ENCODE measurements at regions not wholly inside any gene's neighbourhood (a gene's known extent, or its start where the extent isn't known, plus 50 kb on each side); places are given as distances from the start of the nearest gene placed in this dataset.

GRCh38 chr20:60091305-60091704 lies 133.1 kb downstream of the CDH26 start:
- H3K27me3 ChIP-seq (ENCODE audit: control insufficient read depth in 1 of 2, insufficient read depth in 2 of 2, low read length in 1 of 2) = no peaks in the 10 kb centered on the region
- DNase-seq (no peak), ATAC-seq (ENCODE audit: low FRiP score) (no peak)
- no peaks in the 10 kb centered on the region for H3K9me3 ChIP-seq (ENCODE audit: control insufficient read depth, low read length)
- no peaks in the 10 kb centered on the region for H3K36me3 ChIP-seq (ENCODE audit: control insufficient read depth in 1 of 2, insufficient read depth in 2 of 2, low read length in 1 of 2)
- WGBS, 2 donors = 77 to 83% methylated on average over 5 of the region's 5 CpGs
- intact Hi-C loops (cut with DNase I) = no loop called here
- H3K27ac ChIP-seq (ENCODE audit: low read depth in 1 of 2, low read length in 2 of 2) = no peak overlapping the region
- H3K4me3 ChIP-seq (ENCODE audit: low read length in 2 of 2) = no peak overlapping the region
- H3K4me1 ChIP-seq (ENCODE audit: control insufficient read depth in 1 of 2, insufficient read depth in 2 of 2, low read length in 2 of 2) = no peaks in the 10 kb centered on the region

DNA sequence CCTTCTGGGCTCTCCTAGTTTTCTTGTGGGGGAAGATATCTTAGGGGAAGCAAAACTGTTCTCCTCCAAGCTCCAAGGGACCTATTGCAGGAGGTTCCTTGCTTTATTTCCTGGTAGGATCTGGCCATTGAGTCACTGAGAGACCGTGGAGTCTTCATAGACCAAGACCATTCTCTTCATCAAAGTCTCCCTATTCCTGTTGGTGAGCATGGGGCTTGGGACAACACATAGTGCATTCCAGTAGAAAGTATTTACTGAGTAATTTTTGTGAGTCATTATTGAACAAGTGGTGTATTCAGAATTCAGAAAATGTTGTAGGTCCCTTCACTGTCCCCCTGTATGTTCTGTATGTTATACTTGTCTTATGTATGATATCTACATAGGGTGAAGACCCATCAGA lies 133.6 kb downstream of the CDH26 start:
- Histone ChIP-seq H3K9me3 (ENCODE audit: control insufficient read depth, low read length) (no peaks in the 10 kb centered on the region), H3K4me1 (ENCODE audit: control insufficient read depth in 1 of 2, insufficient read depth in 2 of 2, low read length in 2 of 2) (no peaks in the 10 kb centered on the region), H3K4me3 (ENCODE audit: low read length in 2 of 2) (no peak overlapping the region), H3K27me3 (ENCODE audit: control insufficient read depth in 1 of 2, insufficient read depth in 2 of 2, low read length in 1 of 2) (no peaks in the 10 kb centered on the region), H3K27ac (ENCODE audit: low read depth in 1 of 2, low read length in 2 of 2) (no peak overlapping the region), H3K36me3 (ENCODE audit: control insufficient read depth in 1 of 2, insufficient read depth in 2 of 2, low read length in 1 of 2) (no peaks in the 10 kb centered on the region)
- DNase-seq (no peak), ATAC-seq (ENCODE audit: low FRiP score) (no peak)
- intact Hi-C loops (cut with DNase I) = no loop called here
- 92 to 97% methylated on average over 1 of the region's 1 CpG for WGBS, 2 donors

DNA sequence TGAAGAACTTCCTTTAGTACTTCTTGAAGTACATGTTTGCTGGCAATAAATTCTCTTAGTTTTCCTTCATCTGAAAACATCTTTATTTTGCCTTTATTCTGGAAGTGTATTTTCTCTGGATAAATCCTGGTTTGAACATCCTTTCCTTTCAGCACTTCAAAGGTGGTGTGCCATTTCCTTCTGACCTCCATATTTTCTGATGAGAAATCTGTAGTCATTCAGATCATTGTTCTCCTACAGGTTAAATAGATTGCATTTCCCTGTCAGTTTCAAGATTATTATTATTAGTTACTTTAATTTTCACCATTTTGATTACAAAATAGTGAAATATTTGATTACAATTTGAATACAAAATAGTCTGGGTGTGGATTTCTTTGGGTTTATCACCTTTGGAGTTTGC lies 134.5 kb downstream of the CDH26 start:
- no peak for DNase-seq
- Histone ChIP-seq H3K9me3 (ENCODE audit: control insufficient read depth, low read length) (no peaks in the 10 kb centered on the region), H3K4me1 (ENCODE audit: control insufficient read depth in 1 of 2, insufficient read depth in 2 of 2, low read length in 2 of 2) (no peaks in the 10 kb centered on the region), H3K36me3 (ENCODE audit: control insufficient read depth in 1 of 2, insufficient read depth in 2 of 2, low read length in 1 of 2) (no peaks in the 10 kb centered on the region), H3K4me3 (ENCODE audit: low read length in 2 of 2) (no peak overlapping the region), H3K27ac (ENCODE audit: low read depth in 1 of 2, low read length in 2 of 2) (no peak overlapping the region), H3K27me3 (ENCODE audit: control insufficient read depth in 1 of 2, insufficient read depth in 2 of 2, low read length in 1 of 2) (no peaks in the 10 kb centered on the region)
- intact Hi-C loops (cut with DNase I) = no loop called here
- no peak for ATAC-seq (ENCODE audit: low FRiP score)

DNA sequence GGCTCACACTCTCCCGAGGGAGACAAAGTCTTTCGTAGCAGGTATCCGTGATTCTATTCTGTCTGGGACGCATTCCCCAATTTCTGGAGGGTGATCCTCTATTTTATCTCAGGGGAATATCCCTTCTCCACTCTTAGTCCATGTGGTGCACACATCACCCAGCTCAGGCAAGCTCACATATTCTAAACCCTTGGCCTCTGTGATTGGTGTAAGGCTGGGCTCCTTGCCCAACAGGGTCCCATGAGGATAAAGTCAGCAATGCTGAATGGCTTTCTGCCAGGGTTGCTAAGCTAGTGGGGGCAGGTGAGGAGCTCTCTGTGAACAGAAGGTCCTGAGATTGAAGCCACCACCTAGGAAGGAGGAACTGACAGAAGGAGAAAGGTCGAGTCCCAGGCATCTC lies 137.2 kb downstream of the CDH26 start:
- Histone ChIP-seq H3K4me3 (ENCODE audit: low read length in 2 of 2) (no peak overlapping the region), H3K4me1 (ENCODE audit: control insufficient read depth in 1 of 2, insufficient read depth in 2 of 2, low read length in 2 of 2) (no peaks in the 10 kb centered on the region), H3K9me3 (ENCODE audit: control insufficient read depth, low read length) (no peaks in the 10 kb centered on the region), H3K27me3 (ENCODE audit: control insufficient read depth in 1 of 2, insufficient read depth in 2 of 2, low read length in 1 of 2) (no peaks in the 10 kb centered on the region), H3K36me3 (ENCODE audit: control insufficient read depth in 1 of 2, insufficient read depth in 2 of 2, low read length in 1 of 2) (no peaks in the 10 kb centered on the region), H3K27ac (ENCODE audit: low read depth in 1 of 2, low read length in 2 of 2) (no peak overlapping the region)
- ATAC-seq (ENCODE audit: low FRiP score) (no peak), DNase-seq (no peak)
- 29 to 33% methylated on average over 5 of the region's 5 CpGs for WGBS, 2 donors
- intact Hi-C loops (cut with DNase I) = no loop called here

DNA sequence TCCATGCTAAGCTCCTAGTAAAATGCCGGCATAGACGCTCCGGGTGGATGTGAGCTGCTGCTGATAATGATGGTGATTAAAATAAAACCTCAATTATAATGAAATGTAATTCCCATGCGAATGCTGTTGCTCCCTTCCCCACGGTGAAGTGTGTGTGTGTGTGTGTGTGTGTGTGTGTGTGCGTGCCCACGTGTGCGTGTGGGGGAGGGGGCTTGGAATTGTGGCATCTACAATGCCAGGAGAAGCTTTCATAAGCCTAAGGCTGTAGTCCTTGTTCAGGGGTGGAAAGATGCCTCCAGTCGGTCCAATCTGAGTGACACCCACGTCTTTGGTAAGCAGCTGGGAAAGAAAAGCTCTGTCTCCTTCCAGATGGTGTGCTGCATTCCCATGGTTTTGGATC lies 137.9 kb downstream of the CDH26 start:
- DNase-seq (no peak), ATAC-seq (ENCODE audit: low FRiP score) (no peak)
- no peaks in the 10 kb centered on the region for H3K9me3 ChIP-seq (ENCODE audit: control insufficient read depth, low read length)
- 52 to 53% methylated on average over 10 of the region's 10 CpGs for WGBS, 2 donors
- H3K36me3 ChIP-seq (ENCODE audit: control insufficient read depth in 1 of 2, insufficient read depth in 2 of 2, low read length in 1 of 2) = no peaks in the 10 kb centered on the region
- H3K27me3 ChIP-seq (ENCODE audit: control insufficient read depth in 1 of 2, insufficient read depth in 2 of 2, low read length in 1 of 2) = no peaks in the 10 kb centered on the region
- no peaks in the 10 kb centered on the region for H3K4me1 ChIP-seq (ENCODE audit: control insufficient read depth in 1 of 2, insufficient read depth in 2 of 2, low read length in 2 of 2)
- no peak overlapping the region for H3K4me3 ChIP-seq (ENCODE audit: low read length in 2 of 2)
- intact Hi-C loops (cut with DNase I) = no loop called here
- no peak overlapping the region for H3K27ac ChIP-seq (ENCODE audit: low read depth in 1 of 2, low read length in 2 of 2)

- no peak for ATAC-seq (ENCODE audit: low FRiP score)
- 66 to 80% methylated on average over 4 of the region's 4 CpGs for WGBS, 2 donors
These were observed 139.1 kb downstream of the CDH26 start for GRCh38 chr20:60097285-60097684.

GRCh38 chr20:60100780-60101179 lies 142.6 kb downstream of the CDH26 start:
- ATAC-seq (ENCODE audit: low FRiP score) = no peak
- H3K27me3 ChIP-seq (ENCODE audit: control insufficient read depth in 1 of 2, insufficient read depth in 2 of 2, low read length in 1 of 2) = no peaks in the 10 kb centered on the region
- H3K4me3 ChIP-seq (ENCODE audit: low read length in 2 of 2) = no peak overlapping the region
- WGBS, 2 donors = 81 to 86% methylated on average over 5 of the region's 5 CpGs
- no peaks in the 10 kb centered on the region for H3K9me3 ChIP-seq (ENCODE audit: control insufficient read depth, low read length)
- intact Hi-C loops (cut with DNase I) = loop anchor here in 1 of 2 donors (5.0 kb wide), 1 partner anchor 38 kb away; no protein-coding TSS in a partner anchor
- no peaks in the 10 kb centered on the region for H3K36me3 ChIP-seq (ENCODE audit: control insufficient read depth in 1 of 2, insufficient read depth in 2 of 2, low read length in 1 of 2)
- H3K4me1 ChIP-seq (ENCODE audit: control insufficient read depth in 1 of 2, insufficient read depth in 2 of 2, low read length in 2 of 2) = no peaks in the 10 kb centered on the region
- no peak overlapping the region for H3K27ac ChIP-seq (ENCODE audit: low read depth in 1 of 2, low read length in 2 of 2)
- DNase-seq = no peak

More at GRCh38 chr20:60097285-60097684, 139.1 kb downstream of the CDH26 start:
- Histone ChIP-seq H3K4me3 (ENCODE audit: low read length in 2 of 2) (no peak overlapping the region), H3K9me3 (ENCODE audit: control insufficient read depth, low read length) (no peaks in the 10 kb centered on the region), H3K27me3 (ENCODE audit: control insufficient read depth in 1 of 2, insufficient read depth in 2 of 2, low read length in 1 of 2) (no peaks in the 10 kb centered on the region), H3K36me3 (ENCODE audit: control insufficient read depth in 1 of 2, insufficient read depth in 2 of 2, low read length in 1 of 2) (no peaks in the 10 kb centered on the region), H3K4me1 (ENCODE audit: control insufficient read depth in 1 of 2, insufficient read depth in 2 of 2, low read length in 2 of 2) (no peaks in the 10 kb centered on the region), H3K27ac (ENCODE audit: low read depth in 1 of 2, low read length in 2 of 2) (no peak overlapping the region)
- DNase-seq = no peak
- intact Hi-C loops (cut with DNase I) = no loop called here

GRCh38 chr20:60101201-60101890 lies 143.1 kb downstream of the CDH26 start:
- WGBS, 2 donors = 69 to 70% methylated on average over 13 of the region's 13 CpGs
- no peaks in the 10 kb centered on the region for H3K27me3 ChIP-seq (ENCODE audit: control insufficient read depth in 1 of 2, insufficient read depth in 2 of 2, low read length in 1 of 2)
- H3K4me1 ChIP-seq (ENCODE audit: control insufficient read depth in 1 of 2, insufficient read depth in 2 of 2, low read length in 2 of 2) = no peaks in the 10 kb centered on the region
- no peaks in the 10 kb centered on the region for H3K36me3 ChIP-seq (ENCODE audit: control insufficient read depth in 1 of 2, insufficient read depth in 2 of 2, low read length in 1 of 2)
- DNase-seq = no peak
- ATAC-seq (ENCODE audit: low FRiP score) = no peak
- H3K9me3 ChIP-seq (ENCODE audit: control insufficient read depth, low read length) = no peaks in the 10 kb centered on the region
- no peak overlapping the region for H3K4me3 ChIP-seq (ENCODE audit: low read length in 2 of 2)
- intact Hi-C loops (cut with DNase I) = loop anchor here in 1 of 2 donors (5.0 kb wide), 1 partner anchor 39 kb away; no protein-coding TSS in a partner anchor
- no peak overlapping the region for H3K27ac ChIP-seq (ENCODE audit: low read depth in 1 of 2, low read length in 2 of 2)

DNA sequence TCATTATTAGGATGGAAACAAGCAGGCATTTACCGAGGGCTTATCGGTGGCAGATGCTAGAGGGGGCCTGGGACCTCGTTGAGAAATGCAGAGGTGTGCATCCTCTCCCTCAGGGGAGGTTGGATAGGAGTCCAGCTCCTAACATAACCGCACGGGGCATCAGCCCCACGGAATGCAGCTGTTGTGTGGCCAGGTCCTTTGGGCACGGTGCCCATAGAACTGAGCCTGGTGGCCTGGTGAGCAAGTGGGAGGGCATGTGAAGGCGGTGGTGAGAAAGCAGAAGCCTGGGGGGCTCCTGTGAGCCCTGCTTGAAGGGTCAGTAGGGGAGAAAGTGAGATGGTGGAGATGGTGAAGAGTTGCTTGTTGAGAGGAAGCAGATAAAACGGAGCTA lies 143.7 kb downstream of the CDH26 start:
- ATAC-seq (ENCODE audit: low FRiP score) (no peak), DNase-seq (no peak)
- H3K4me1 ChIP-seq (ENCODE audit: control insufficient read depth in 1 of 2, insufficient read depth in 2 of 2, low read length in 2 of 2) = no peaks in the 10 kb centered on the region
- no peaks in the 10 kb centered on the region for H3K27me3 ChIP-seq (ENCODE audit: control insufficient read depth in 1 of 2, insufficient read depth in 2 of 2, low read length in 1 of 2)
- H3K36me3 ChIP-seq (ENCODE audit: control insufficient read depth in 1 of 2, insufficient read depth in 2 of 2, low read length in 1 of 2) = no peaks in the 10 kb centered on the region
- H3K27ac ChIP-seq (ENCODE audit: low read depth in 1 of 2, low read length in 2 of 2) = no peak overlapping the region
- H3K4me3 ChIP-seq (ENCODE audit: low read length in 2 of 2) = no peak overlapping the region
- H3K9me3 ChIP-seq (ENCODE audit: control insufficient read depth, low read length) = no peaks in the 10 kb centered on the region
- intact Hi-C loops (cut with DNase I) = loop anchor here in 1 of 2 donors (5.0 kb wide), 1 partner anchor 40 kb away; no protein-coding TSS in a partner anchor
- WGBS, 2 donors = 56 to 74% methylated on average over 9 of the region's 9 CpGs
